HepG2 (cell line): ENCODE measurements at regions not wholly inside any gene's neighbourhood (a gene's known extent, or its start where the extent isn't known, plus 50 kb on each side); places are given as distances from the start of the nearest gene placed in this dataset.

Source experiments
- GFI1 ChIP-seq: sonication (generic); formaldehyde crosslinking; IDR thresholded peaks from 2 replicates; pipeline ENCODE4 v1.5.0; 2020; ENCODE audit warnings: missing genetic modification reagents, mild to moderate bottlenecking, borderline replicate concordance
- HMGA1 ChIP-seq: sonication (generic); formaldehyde crosslinking; conservative IDR thresholded peaks from 2 replicates; pipeline ENCODE4 v1.4.0; 2020; ENCODE audit warnings: missing genetic modification reagents
- HOXA7 ChIP-seq: sonication (generic); formaldehyde crosslinking; IDR thresholded peaks from 2 replicates; pipeline ENCODE4 v1.8.1; 2022; ENCODE audit warnings: mild to moderate bottlenecking, missing genetic modification reagents, moderate library complexity
- LCORL ChIP-seq, 2 experiments: fragments of 450-650 bp in 1 of 2; sonication (generic) in 1 of 2; formaldehyde crosslinking in 1 of 2; IDR thresholded peaks; 2 replicates each; pipeline versions ENCODE4 v1.5.0 to v1.6.1; 2017 to 2020; ENCODE audit warnings: antibody characterized with exemption in 1 of 2, missing genetic modification reagents in 1 of 2
- MAZ ChIP-seq, 2 experiments: sonication (generic) in 1 of 2; formaldehyde crosslinking in 1 of 2; IDR thresholded peaks; 2 replicates each; pipeline versions ENCODE4 v1.5.0 to v1.6.1; 2012 to 2020; ENCODE audit warnings: low read depth in 2 of 2, mild to moderate bottlenecking in 2 of 2, borderline replicate concordance in 1 of 2, improper control_type of control experiment in 1 of 2, low read length in 1 of 2, missing genetic modification reagents in 1 of 2, moderate library complexity in 1 of 2
- MYPOP ChIP-seq: sonication (generic); formaldehyde crosslinking; IDR thresholded peaks from 2 replicates; pipeline ENCODE4 v1.8.1; 2023; ENCODE audit warnings: mild to moderate bottlenecking, moderate library complexity, missing genetic modification reagents
- SMAD9 ChIP-seq: sonication (generic); formaldehyde crosslinking; IDR thresholded peaks from 2 replicates; pipeline ENCODE4 v1.5.1; 2020; ENCODE audit warnings: mild to moderate bottlenecking, missing genetic modification reagents
- TFE3 ChIP-seq: IDR thresholded peaks from 2 replicates; pipeline ENCODE4 v1.6.1; 2016
- ZNF337 ChIP-seq: sonication (generic); formaldehyde crosslinking; IDR thresholded peaks from 2 replicates; pipeline ENCODE4 v1.5.1; 2020; ENCODE audit warnings: missing genetic modification reagents, low read depth, mild to moderate bottlenecking, borderline replicate concordance
- ZNF407 ChIP-seq: sonication (generic); formaldehyde crosslinking; IDR thresholded peaks from one replicate; pipeline ENCODE4 v1.5.1; 2020; ENCODE audit warnings: mild to moderate bottlenecking, missing genetic modification reagents; ENCODE audit errors: not compliant biosample characterization
- ZNF547 ChIP-seq: sonication (generic); formaldehyde crosslinking; IDR thresholded peaks from 2 replicates; pipeline ENCODE4 v1.5.1; 2020; ENCODE audit warnings: mild to moderate bottlenecking, missing genetic modification reagents
- ZNF569 ChIP-seq: sonication (generic); formaldehyde crosslinking; IDR thresholded peaks from 2 replicates; pipeline ENCODE4 v1.5.0; 2020; ENCODE audit warnings: mild to moderate bottlenecking, missing genetic modification reagents, moderate library complexity, borderline replicate concordance
- ZNF589 ChIP-seq: sonication (generic); formaldehyde crosslinking; conservative IDR thresholded peaks from 2 replicates; pipeline ENCODE4 v1.8.0; 2022; ENCODE audit warnings: mild to moderate bottlenecking, moderate library complexity, missing genetic modification reagents
- ZNF678 ChIP-seq: sonication (generic); formaldehyde crosslinking; IDR thresholded peaks from 2 replicates; pipeline ENCODE4 v1.4.0; 2020; ENCODE audit warnings: mild to moderate bottlenecking, missing genetic modification reagents
- TF ChIP-seq, protein P1 (sequence below): IDR thresholded peaks from 2 replicates; pipeline ENCODE4 v1.6.1; 2016; ENCODE audit warnings: mild to moderate bottlenecking

DNA sequence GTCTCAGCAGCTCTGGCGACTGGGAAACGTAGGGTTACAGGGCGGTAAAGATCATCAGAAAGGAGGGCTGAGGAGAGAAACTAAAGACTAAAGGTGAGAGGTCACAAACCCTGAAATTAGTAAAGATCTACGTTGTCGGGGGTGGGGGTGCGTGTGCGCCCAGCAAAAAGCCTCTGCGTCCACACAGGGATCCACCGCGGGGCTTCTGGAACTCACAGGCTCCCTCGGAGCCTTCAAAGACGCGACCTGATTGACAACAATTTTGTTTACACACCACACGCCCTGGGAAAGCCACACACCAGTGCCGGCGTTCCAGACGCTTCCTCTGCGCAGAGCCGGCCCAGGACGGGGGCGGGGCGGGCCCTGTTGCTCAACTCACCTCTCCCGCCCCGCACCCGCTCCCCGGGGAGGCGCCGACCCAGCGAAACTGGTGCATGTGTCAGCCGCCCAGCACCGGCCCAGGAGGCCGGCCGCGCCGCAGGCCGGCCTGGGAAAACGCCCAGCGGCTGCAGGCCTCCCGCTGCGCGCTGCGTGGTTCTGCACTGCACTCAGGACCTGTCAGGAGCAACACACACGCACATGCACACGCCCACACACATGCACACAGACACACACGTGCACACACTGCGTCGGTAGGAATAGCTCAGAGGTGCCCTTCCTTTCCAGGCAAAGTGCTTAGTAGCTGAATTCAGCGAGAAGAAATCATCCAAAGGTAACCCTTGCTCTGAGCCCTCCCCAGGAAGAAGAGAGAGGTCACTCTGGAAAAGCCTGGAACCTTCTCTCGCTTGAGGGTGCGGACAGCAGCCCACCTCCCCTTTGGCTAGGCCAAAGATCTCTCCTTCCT lies 57.2 kb upstream of the ARID1B start (continued):
- TF ChIP-seq ZNF678 (CRISPR knock-in tag) (no peak), ZNF337 (peak; percentile 97; the same call in 1 of the 2 replicates), GFI1 (peak; percentile 73; the same call in 1 of the 2 replicates), MAZ (IDR thresholded peaks at IDR 0.05; ENCODE audit: borderline replicate concordance, low read depth, low read length) (peak; percentile 87; the same call in 1 of the 2 replicates), MAZ (CRISPR knock-in tag; IDR thresholded peaks at IDR 0.05; ENCODE audit: low read depth) (peak; percentile 96), LCORL (IDR thresholded peaks at IDR 0.05) (no peak), LCORL (CRISPR knock-in tag; IDR thresholded peaks at IDR 0.05) (peak; percentile 98), SMAD9 (CRISPR knock-in tag) (0 out of 2 replicates have a peak, but pooled peaks have one; percentile 90), HOXA7 (CRISPR knock-in tag) (no peak), TFE3 (CRISPR knock-in tag) (peak; percentile 88), MYPOP (CRISPR knock-in tag) (peak; percentile 93), HMGA1 (CRISPR knock-in tag) (no peak), ZNF569 (CRISPR knock-in tag) (no peak), ZNF407 (CRISPR knock-in tag) (peak; percentile 98), ZNF547 (CRISPR knock-in tag) (peak; percentile 99), ZNF589 (CRISPR knock-in tag) (no peak)
- TF ChIP-seq, protein P1, sequence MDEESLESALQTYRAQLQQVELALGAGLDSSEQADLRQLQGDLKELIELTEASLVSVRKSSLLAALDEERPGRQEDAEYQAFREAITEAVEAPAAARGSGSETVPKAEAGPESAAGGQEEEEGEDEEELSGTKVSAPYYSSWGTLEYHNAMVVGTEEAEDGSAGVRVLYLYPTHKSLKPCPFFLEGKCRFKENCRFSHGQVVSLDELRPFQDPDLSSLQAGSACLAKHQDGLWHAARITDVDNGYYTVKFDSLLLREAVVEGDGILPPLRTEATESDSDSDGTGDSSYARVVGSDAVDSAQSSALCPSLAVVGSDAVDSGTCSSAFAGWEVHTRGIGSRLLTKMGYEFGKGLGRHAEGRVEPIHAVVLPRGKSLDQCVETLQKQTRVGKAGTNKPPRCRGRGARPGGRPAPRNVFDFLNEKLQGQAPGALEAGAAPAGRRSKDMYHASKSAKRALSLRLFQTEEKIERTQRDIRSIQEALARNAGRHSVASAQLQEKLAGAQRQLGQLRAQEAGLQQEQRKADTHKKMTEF (CRISPR knock-in tag) = peak; percentile 99
